ENCODE measurements at regions not wholly inside any gene's neighbourhood (a gene's known extent, or its start where the extent isn't known, plus 50 kb on each side); places are given as distances from the start of the nearest gene placed in this dataset.

DNA sequence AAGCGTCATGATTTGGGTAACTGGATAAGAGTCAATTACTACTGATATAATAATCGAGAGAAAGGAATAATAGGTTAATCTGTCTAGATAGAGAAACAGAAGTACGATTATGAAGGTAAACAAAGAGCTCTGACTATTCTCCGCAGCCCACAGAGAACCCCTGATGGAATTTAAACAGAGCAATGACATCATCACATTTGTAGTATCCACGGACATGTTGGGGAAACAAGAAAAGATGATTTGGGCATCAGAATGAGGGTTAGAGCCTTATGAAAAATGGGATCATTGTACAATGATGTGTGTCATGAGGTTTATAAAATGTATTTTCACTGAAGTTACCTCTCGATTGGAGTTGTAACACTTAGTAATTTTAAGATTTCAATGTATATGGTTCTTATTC lies 129.9 kb downstream of the DTHD1 start:
- TF ChIP-seq EZH2 (IDR thresholded peaks at IDR 0.05; ENCODE audit: borderline replicate concordance, low read length), result no peak
- TF ChIP-seq, protein P1, sequence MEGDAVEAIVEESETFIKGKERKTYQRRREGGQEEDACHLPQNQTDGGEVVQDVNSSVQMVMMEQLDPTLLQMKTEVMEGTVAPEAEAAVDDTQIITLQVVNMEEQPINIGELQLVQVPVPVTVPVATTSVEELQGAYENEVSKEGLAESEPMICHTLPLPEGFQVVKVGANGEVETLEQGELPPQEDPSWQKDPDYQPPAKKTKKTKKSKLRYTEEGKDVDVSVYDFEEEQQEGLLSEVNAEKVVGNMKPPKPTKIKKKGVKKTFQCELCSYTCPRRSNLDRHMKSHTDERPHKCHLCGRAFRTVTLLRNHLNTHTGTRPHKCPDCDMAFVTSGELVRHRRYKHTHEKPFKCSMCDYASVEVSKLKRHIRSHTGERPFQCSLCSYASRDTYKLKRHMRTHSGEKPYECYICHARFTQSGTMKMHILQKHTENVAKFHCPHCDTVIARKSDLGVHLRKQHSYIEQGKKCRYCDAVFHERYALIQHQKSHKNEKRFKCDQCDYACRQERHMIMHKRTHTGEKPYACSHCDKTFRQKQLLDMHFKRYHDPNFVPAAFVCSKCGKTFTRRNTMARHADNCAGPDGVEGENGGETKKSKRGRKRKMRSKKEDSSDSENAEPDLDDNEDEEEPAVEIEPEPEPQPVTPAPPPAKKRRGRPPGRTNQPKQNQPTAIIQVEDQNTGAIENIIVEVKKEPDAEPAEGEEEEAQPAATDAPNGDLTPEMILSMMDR (IDR thresholded peaks at IDR 0.05; ENCODE audit: low read length), result no peak

All from OCI-LY1 (cell line).